Activated T-helper 17 cell treated with anti-CD3 and anti-CD28 coated beads, Interleukin-2, amount 50 U/mL, for 72 hours (primary cell): ENCODE measurements at regions not wholly inside any gene's neighbourhood (a gene's known extent, or its start where the extent isn't known, plus 50 kb on each side); places are given as distances from the start of the nearest gene placed in this dataset.

Experiments used
- ATAC-seq: fragments of 150-1000 bp; cut with Tn5 transposase; replicated peaks from 2 replicates; pipeline ENCODE4 v1.10.0; 2021; ENCODE audit warnings: mild to moderate bottlenecking, moderate library complexity
- H3K27ac Mint-ChIP-seq: one replicate; pipeline ENCODE4 v1.8.0; 2022; ENCODE audit warnings: mixed read lengths
- H3K27me3 Mint-ChIP-seq: one replicate; pipeline ENCODE4 v1.8.0; 2022; ENCODE audit warnings: mixed read lengths
- H3K36me3 Mint-ChIP-seq: one replicate; pipeline ENCODE4 v1.8.0; 2022; ENCODE audit warnings: low read depth, mild to moderate bottlenecking, mixed read lengths
- H3K4me1 Mint-ChIP-seq: one replicate; pipeline ENCODE4 v1.8.0; 2022; ENCODE audit warnings: mixed read lengths
- H3K4me3 Mint-ChIP-seq: one replicate; pipeline ENCODE4 v1.8.0; 2022; ENCODE audit warnings: mild to moderate bottlenecking, mixed read lengths
- H3K9me3 Mint-ChIP-seq: one replicate; pipeline ENCODE4 v1.8.0; 2022; ENCODE audit warnings: mixed read lengths

DNA sequence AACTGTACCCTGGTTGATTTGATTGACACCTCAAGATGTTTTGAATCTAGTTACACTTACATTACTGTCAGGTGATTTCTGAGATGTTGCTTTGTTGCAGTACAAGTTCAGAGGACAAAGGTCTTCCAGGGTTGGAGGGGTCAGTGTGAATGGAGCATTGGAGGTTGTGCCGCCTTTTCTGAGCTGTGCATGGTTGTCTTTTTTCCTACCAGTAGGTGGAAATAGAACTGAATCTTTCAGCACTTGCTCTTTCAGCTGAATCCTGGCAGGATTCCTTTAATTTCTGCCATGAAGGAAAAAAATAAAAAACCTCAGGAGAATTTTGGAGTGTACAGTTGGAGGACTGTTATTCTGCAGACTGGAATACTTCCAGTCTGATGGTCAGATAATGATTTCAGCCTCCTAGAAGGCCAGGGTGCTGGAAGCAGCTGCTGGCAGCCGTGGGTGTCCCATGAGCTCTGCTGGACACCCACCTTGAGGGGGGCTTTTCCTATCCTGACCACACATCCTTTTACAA, 82.7 kb downstream of the PLCE1 start:
- Mint-ChIP-seq H3K4me1 (no peaks in the 10 kb centered on the region), H3K27ac (no peak overlapping the region), H3K4me3 (no peak overlapping the region), H3K27me3 (peaks cover 21% of the 10 kb centered on the region), H3K9me3 (peaks cover 3% of the 10 kb centered on the region), H3K36me3 (no peaks in the 10 kb centered on the region)
- ATAC-seq: no peak

DNA sequence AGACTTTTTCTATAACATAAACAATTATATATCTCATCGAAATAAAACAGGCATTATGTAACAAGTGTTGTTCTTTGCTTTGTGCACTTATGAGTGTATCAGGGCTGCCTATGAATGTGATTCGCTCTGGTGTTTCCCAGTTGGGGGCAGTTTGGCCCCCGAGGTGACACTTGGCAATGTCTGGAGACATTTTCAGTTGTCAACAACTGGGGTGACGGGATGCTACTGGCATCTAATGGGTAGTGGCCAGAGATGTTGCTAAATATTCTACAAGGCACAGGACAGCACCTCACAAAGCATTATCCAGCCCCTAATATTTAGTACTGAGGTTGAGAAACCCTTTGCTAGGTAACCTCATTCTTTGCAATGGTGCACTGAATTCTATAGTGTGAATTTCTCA, 83.3 kb downstream of the PLCE1 start:
- H3K36me3 Mint-ChIP-seq: no peaks in the 10 kb centered on the region
- peaks cover 17% of the 10 kb centered on the region for H3K27me3 Mint-ChIP-seq
- no peak overlapping the region for H3K27ac Mint-ChIP-seq
- H3K4me1 Mint-ChIP-seq: no peaks in the 10 kb centered on the region
- H3K4me3 Mint-ChIP-seq: no peak overlapping the region
- ATAC-seq: no peak
- H3K9me3 Mint-ChIP-seq: peaks cover 3% of the 10 kb centered on the region

DNA sequence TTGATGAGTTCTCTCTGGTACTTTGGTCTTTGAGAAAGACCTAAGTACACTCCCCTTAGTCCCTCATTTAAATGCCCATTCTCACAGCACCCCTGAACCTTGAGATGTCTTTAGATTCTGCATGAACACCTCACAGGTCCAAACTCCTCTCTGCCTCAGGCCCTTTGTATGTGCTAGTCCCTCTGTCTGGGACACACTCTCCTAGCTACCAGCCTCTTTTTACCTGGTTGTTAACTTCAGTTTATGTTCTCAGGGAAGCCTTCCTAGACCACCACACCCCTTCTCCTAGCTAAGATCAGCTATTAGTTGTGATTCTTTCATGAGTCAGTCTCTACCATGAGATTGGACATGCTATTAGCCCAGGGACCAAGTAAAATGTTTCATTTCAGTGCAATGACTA, 86.4 kb downstream of the PLCE1 start:
- Mint-ChIP-seq H3K4me1 (no peaks in the 10 kb centered on the region), H3K27ac (no peak overlapping the region), H3K9me3 (peaks cover under 1% of the 10 kb centered on the region), H3K27me3 (peaks cover 5% of the 10 kb centered on the region), H3K36me3 (no peaks in the 10 kb centered on the region), H3K4me3 (no peak overlapping the region)
- ATAC-seq: no peak

- H3K27me3 Mint-ChIP-seq: peaks cover 5% of the 10 kb centered on the region
- no peaks in the 10 kb centered on the region for H3K36me3 Mint-ChIP-seq
- H3K4me3 Mint-ChIP-seq: no peak overlapping the region
- no peaks in the 10 kb centered on the region for H3K9me3 Mint-ChIP-seq
- H3K27ac Mint-ChIP-seq: no peak overlapping the region
- H3K4me1 Mint-ChIP-seq: no peaks in the 10 kb centered on the region
- no peak for ATAC-seq
These were observed 90.0 kb downstream of the PLCE1 start for GRCh38 chr10:94083662-94084265.

DNA sequence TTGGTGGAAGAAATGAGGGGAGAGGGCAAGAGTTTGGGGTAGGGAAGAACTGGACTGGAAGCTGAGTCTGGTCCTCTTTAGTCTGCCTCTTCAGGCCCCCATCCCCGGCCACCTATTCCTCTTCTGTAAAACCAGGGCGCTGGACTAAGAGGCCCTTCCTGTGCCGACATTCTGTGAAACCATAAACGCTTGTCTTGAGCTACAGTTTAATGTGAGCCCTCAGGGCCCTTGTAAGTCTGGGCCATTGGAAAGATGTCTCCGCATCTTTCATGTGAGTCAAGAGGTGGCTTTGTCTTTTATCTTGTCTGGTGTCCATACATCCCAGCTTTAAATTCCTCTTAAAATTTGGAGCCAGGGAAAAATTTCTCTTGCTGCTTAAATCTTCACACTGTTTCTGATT, 90.6 kb downstream of the PLCE1 start:
- no peaks in the 10 kb centered on the region for H3K36me3 Mint-ChIP-seq
- no peak for ATAC-seq
- H3K27me3 Mint-ChIP-seq: peaks cover 7% of the 10 kb centered on the region
- no peaks in the 10 kb centered on the region for H3K9me3 Mint-ChIP-seq
- no peak overlapping the region for H3K27ac Mint-ChIP-seq
- H3K4me1 Mint-ChIP-seq: no peaks in the 10 kb centered on the region
- H3K4me3 Mint-ChIP-seq: no peak overlapping the region

- no peaks in the 10 kb centered on the region for H3K9me3 Mint-ChIP-seq
- no peak overlapping the region for H3K4me3 Mint-ChIP-seq
- no peak for ATAC-seq
- no peaks in the 10 kb centered on the region for H3K4me1 Mint-ChIP-seq
- H3K27ac Mint-ChIP-seq: no peak overlapping the region
- no peaks in the 10 kb centered on the region for H3K36me3 Mint-ChIP-seq
- peaks cover 4% of the 10 kb centered on the region for H3K27me3 Mint-ChIP-seq
These were observed 91.6 kb downstream of the PLCE1 start for GRCh38 chr10:94085288-94085687.

DNA sequence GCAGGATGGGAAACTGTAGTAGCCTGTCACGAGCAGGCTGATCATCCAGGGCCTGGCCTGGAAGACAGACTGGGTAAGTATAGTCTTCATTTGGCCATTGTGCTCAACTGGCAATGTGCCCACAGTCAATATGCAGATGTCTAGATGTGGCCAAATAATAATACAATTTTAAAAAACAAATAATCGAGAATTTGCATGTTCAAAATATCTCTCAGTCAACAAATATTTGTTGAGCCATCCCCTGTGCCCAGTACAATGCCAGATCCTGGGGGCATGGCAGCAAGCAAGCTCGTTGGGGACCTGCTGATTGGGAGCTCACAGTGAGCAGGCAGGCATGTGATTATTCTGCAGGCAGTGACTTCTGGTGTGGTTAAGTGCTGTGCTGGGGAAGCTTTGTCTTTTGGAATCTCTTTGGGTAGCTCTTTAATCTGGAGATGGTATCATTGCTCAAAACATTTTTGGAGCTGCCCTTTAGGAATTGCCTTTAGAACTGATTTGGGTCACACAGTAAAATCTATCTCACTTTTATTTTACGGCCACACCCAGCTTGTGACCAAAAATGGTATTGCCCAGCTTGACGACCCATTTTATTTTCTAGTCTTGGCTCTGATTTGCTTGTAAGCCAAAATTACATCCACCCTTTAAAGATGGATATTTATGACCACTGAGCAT, 92.2 kb downstream of the PLCE1 start:
- no peaks in the 10 kb centered on the region for H3K36me3 Mint-ChIP-seq
- no peaks in the 10 kb centered on the region for H3K4me1 Mint-ChIP-seq
- ATAC-seq: no peak
- H3K27me3 Mint-ChIP-seq: peaks cover 4% of the 10 kb centered on the region
- H3K27ac Mint-ChIP-seq: no peak overlapping the region
- no peak overlapping the region for H3K4me3 Mint-ChIP-seq
- H3K9me3 Mint-ChIP-seq: no peaks in the 10 kb centered on the region

- H3K4me3 Mint-ChIP-seq: no peak overlapping the region
These were observed 95.2 kb downstream of the PLCE1 start for GRCh38 chr10:94088926-94089381.

GRCh38 chr10:94091649-94092048, 97.9 kb downstream of the PLCE1 start:
- Mint-ChIP-seq H3K4me3 (no peak overlapping the region), H3K27me3 (peaks cover 11% of the 10 kb centered on the region), H3K36me3 (no peaks in the 10 kb centered on the region), H3K9me3 (no peaks in the 10 kb centered on the region), H3K4me1 (no peaks in the 10 kb centered on the region), H3K27ac (no peak overlapping the region)
- ATAC-seq: no peak

More at GRCh38 chr10:94088926-94089381, 95.2 kb downstream of the PLCE1 start:
- no peaks in the 10 kb centered on the region for H3K9me3 Mint-ChIP-seq
- ATAC-seq: no peak
- no peaks in the 10 kb centered on the region for H3K36me3 Mint-ChIP-seq
- H3K27ac Mint-ChIP-seq: no peak overlapping the region
- peaks cover 4% of the 10 kb centered on the region for H3K27me3 Mint-ChIP-seq
- H3K4me1 Mint-ChIP-seq: no peaks in the 10 kb centered on the region

- Mint-ChIP-seq H3K9me3 (no peaks in the 10 kb centered on the region), H3K4me3 (no peak overlapping the region), H3K4me1 (no peaks in the 10 kb centered on the region), H3K27me3 (peaks cover 11% of the 10 kb centered on the region), H3K36me3 (no peaks in the 10 kb centered on the region), H3K27ac (no peak overlapping the region)
- ATAC-seq: no peak
These were observed 99.1 kb downstream of the PLCE1 start for GRCh38 chr10:94092848-94093247.

GRCh38 chr10:94093286-94093905, 99.7 kb downstream of the PLCE1 start:
- no peak for ATAC-seq
- Mint-ChIP-seq H3K27ac (no peak overlapping the region), H3K4me1 (no peaks in the 10 kb centered on the region), H3K27me3 (peaks cover 11% of the 10 kb centered on the region), H3K36me3 (no peaks in the 10 kb centered on the region), H3K4me3 (no peak overlapping the region), H3K9me3 (no peaks in the 10 kb centered on the region)

GRCh38 chr10:94094540-94094939, 100.8 kb downstream of the PLCE1 start:
- H3K4me3 Mint-ChIP-seq: no peak overlapping the region
- ATAC-seq: no peak
- no peaks in the 10 kb centered on the region for H3K36me3 Mint-ChIP-seq
- H3K4me1 Mint-ChIP-seq: no peaks in the 10 kb centered on the region
- peaks cover 8% of the 10 kb centered on the region for H3K27me3 Mint-ChIP-seq
- H3K27ac Mint-ChIP-seq: no peak overlapping the region
- no peaks in the 10 kb centered on the region for H3K9me3 Mint-ChIP-seq

DNA sequence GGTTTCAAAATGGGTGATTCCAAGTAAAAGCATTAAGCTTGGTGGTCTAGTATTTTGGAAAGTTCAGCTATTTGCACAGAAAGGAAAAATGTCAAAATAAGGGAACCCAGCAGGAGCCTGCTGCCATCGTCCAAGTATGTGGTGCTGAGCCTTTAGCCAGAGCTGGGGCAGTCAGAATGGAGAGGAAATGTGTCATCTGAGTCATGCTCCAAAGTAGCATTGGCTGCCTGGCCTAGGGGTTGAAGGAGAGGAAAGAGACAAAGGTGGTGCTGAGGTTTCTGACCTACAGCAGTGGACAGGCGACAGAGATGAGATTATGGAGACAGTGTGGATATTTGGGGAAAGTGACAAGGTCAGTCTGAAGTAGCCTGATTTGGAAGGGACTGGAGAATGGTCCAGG, 103.9 kb downstream of the PLCE1 start:
- no peak overlapping the region for H3K4me3 Mint-ChIP-seq
- H3K9me3 Mint-ChIP-seq: no peaks in the 10 kb centered on the region
- ATAC-seq: no peak
- peaks cover 13% of the 10 kb centered on the region for H3K27me3 Mint-ChIP-seq
- H3K4me1 Mint-ChIP-seq: no peaks in the 10 kb centered on the region
- no peaks in the 10 kb centered on the region for H3K36me3 Mint-ChIP-seq
- H3K27ac Mint-ChIP-seq: no peak overlapping the region

GRCh38 chr10:94098896-94099295, 105.2 kb downstream of the PLCE1 start:
- no peak for ATAC-seq
- Mint-ChIP-seq H3K4me3 (no peak overlapping the region), H3K9me3 (no peaks in the 10 kb centered on the region), H3K27ac (no peak overlapping the region), H3K4me1 (no peaks in the 10 kb centered on the region), H3K27me3 (peaks cover 13% of the 10 kb centered on the region), H3K36me3 (no peaks in the 10 kb centered on the region)

- H3K9me3 Mint-ChIP-seq: no peaks in the 10 kb centered on the region
- no peaks in the 10 kb centered on the region for H3K4me1 Mint-ChIP-seq
- no peak for ATAC-seq
- no peak overlapping the region for H3K4me3 Mint-ChIP-seq
- no peak overlapping the region for H3K27ac Mint-ChIP-seq
- no peaks in the 10 kb centered on the region for H3K36me3 Mint-ChIP-seq
- peaks cover 14% of the 10 kb centered on the region for H3K27me3 Mint-ChIP-seq
These were observed 108.2 kb downstream of the PLCE1 start for GRCh38 chr10:94101894-94102293.
